Skeletal muscle satellite cell (primary cell): ENCODE measurements at regions not wholly inside any gene's neighbourhood (a gene's known extent, or its start where the extent isn't known, plus 50 kb on each side); places are given as distances from the start of the nearest gene placed in this dataset.

Experiments used
- H3K27me3 ChIP-seq: 2 replicates; pipeline ENCODE4 v1.7.0; 2013; ENCODE audit warnings: low read length; ENCODE audit not compliant: control insufficient read depth, insufficient read depth
- H3K36me3 ChIP-seq: 2 replicates; pipeline ENCODE4 v1.7.0; 2013; ENCODE audit warnings: mild to moderate bottlenecking, control low read depth, low read length; ENCODE audit not compliant: insufficient read depth
- H3K4me1 ChIP-seq: 2 replicates; pipeline ENCODE4 v1.7.0; 2013; ENCODE audit warnings: low read length; ENCODE audit not compliant: control insufficient read depth, insufficient read depth
- H3K4me2 ChIP-seq: 2 replicates; pipeline ENCODE4 v1.7.0; 2013; ENCODE audit warnings: mild to moderate bottlenecking, low read length
- H3K4me3 ChIP-seq: 2 replicates; pipeline ENCODE4 v1.7.0; 2013; ENCODE audit warnings: low read length
- H3K9ac ChIP-seq: 2 replicates; pipeline ENCODE4 v1.7.0; 2013; ENCODE audit warnings: mild to moderate bottlenecking, low read depth, low read length, moderate library complexity
- H3K9me3 ChIP-seq: replicated peaks from 2 replicates; pipeline ENCODE4 v1.7.0; 2013; ENCODE audit warnings: mild to moderate bottlenecking, control low read depth, low read length

- H3K9ac ChIP-seq, result no peak overlapping the region
- no peak overlapping the region for H3K4me2 ChIP-seq
- H3K27me3 ChIP-seq, result no peaks in the 10 kb centered on the region
- no peaks in the 10 kb centered on the region for H3K36me3 ChIP-seq
- H3K4me3 ChIP-seq, result no peak overlapping the region
- no peaks in the 10 kb centered on the region for H3K9me3 ChIP-seq
- H3K4me1 ChIP-seq, result no peaks in the 10 kb centered on the region
These were observed 327.3 kb downstream of the HACE1 start for GRCh38 chr6:104532462-104532861.

GRCh38 chr6:104531646-104532045 lies 328.1 kb downstream of the HACE1 start:
- Histone ChIP-seq H3K36me3 (no peaks in the 10 kb centered on the region), H3K4me3 (no peak overlapping the region), H3K27me3 (no peaks in the 10 kb centered on the region), H3K9ac (no peak overlapping the region), H3K9me3 (no peaks in the 10 kb centered on the region), H3K4me2 (no peak overlapping the region), H3K4me1 (no peaks in the 10 kb centered on the region)

GRCh38 chr6:104527761-104528415 lies 331.8 kb downstream of the HACE1 start:
- Histone ChIP-seq H3K4me3 (no peak overlapping the region), H3K27me3 (no peaks in the 10 kb centered on the region), H3K9me3 (no peaks in the 10 kb centered on the region), H3K9ac (no peak overlapping the region), H3K36me3 (no peaks in the 10 kb centered on the region), H3K4me2 (no peak overlapping the region), H3K4me1 (no peaks in the 10 kb centered on the region)

- no peaks in the 10 kb centered on the region for H3K9me3 ChIP-seq
- H3K4me2 ChIP-seq, result no peak overlapping the region
- no peaks in the 10 kb centered on the region for H3K36me3 ChIP-seq
- no peaks in the 10 kb centered on the region for H3K27me3 ChIP-seq
- no peaks in the 10 kb centered on the region for H3K4me1 ChIP-seq
- no peak overlapping the region for H3K9ac ChIP-seq
- H3K4me3 ChIP-seq, result no peak overlapping the region
These were observed 332.4 kb downstream of the HACE1 start for GRCh38 chr6:104527311-104527710.

- H3K9ac ChIP-seq, result no peak overlapping the region
- H3K4me3 ChIP-seq, result no peak overlapping the region
- peaks cover 2% of the 10 kb centered on the region for H3K27me3 ChIP-seq
- no peak overlapping the region for H3K4me2 ChIP-seq
- H3K9me3 ChIP-seq, result no peaks in the 10 kb centered on the region
- H3K36me3 ChIP-seq, result no peaks in the 10 kb centered on the region
- no peaks in the 10 kb centered on the region for H3K4me1 ChIP-seq
These were observed 333.3 kb downstream of the HACE1 start for GRCh38 chr6:104526376-104526775.

- H3K9me3 ChIP-seq, result no peaks in the 10 kb centered on the region
- no peak overlapping the region for H3K9ac ChIP-seq
- no peaks in the 10 kb centered on the region for H3K36me3 ChIP-seq
- H3K4me3 ChIP-seq, result no peak overlapping the region
- H3K4me1 ChIP-seq, result no peaks in the 10 kb centered on the region
- no peak overlapping the region for H3K4me2 ChIP-seq
- peaks cover 6% of the 10 kb centered on the region for H3K27me3 ChIP-seq
These were observed 333.9 kb downstream of the HACE1 start for GRCh38 chr6:104525677-104526322.

- H3K9me3 ChIP-seq, result no peaks in the 10 kb centered on the region
- H3K4me2 ChIP-seq, result no peak overlapping the region
- no peaks in the 10 kb centered on the region for H3K36me3 ChIP-seq
- peaks cover 10% of the 10 kb centered on the region for H3K27me3 ChIP-seq
- no peak overlapping the region for H3K9ac ChIP-seq
- H3K4me1 ChIP-seq, result no peaks in the 10 kb centered on the region
- H3K4me3 ChIP-seq, result no peak overlapping the region
These were observed 337.2 kb downstream of the HACE1 start for GRCh38 chr6:104522533-104522932.

- Histone ChIP-seq H3K4me3 (no peak overlapping the region), H3K9ac (no peak overlapping the region), H3K4me2 (no peak overlapping the region), H3K4me1 (no peaks in the 10 kb centered on the region), H3K9me3 (no peaks in the 10 kb centered on the region), H3K36me3 (no peaks in the 10 kb centered on the region), H3K27me3 (peaks cover 10% of the 10 kb centered on the region)
These were observed 338.5 kb downstream of the HACE1 start for GRCh38 chr6:104521176-104521575.

- Histone ChIP-seq H3K9me3 (no peaks in the 10 kb centered on the region), H3K9ac (no peak overlapping the region), H3K4me3 (no peak overlapping the region), H3K4me1 (no peaks in the 10 kb centered on the region), H3K4me2 (no peak overlapping the region), H3K27me3 (peaks cover 10% of the 10 kb centered on the region), H3K36me3 (no peaks in the 10 kb centered on the region)
These were observed 340.2 kb downstream of the HACE1 start for GRCh38 chr6:104519566-104519965.

- H3K4me3 ChIP-seq, result no peak overlapping the region
- no peak overlapping the region for H3K9ac ChIP-seq
- H3K36me3 ChIP-seq, result no peaks in the 10 kb centered on the region
- H3K4me2 ChIP-seq, result no peak overlapping the region
- no peaks in the 10 kb centered on the region for H3K9me3 ChIP-seq
- no peaks in the 10 kb centered on the region for H3K4me1 ChIP-seq
- H3K27me3 ChIP-seq, result no peaks in the 10 kb centered on the region
These were observed 350.4 kb downstream of the HACE1 start for GRCh38 chr6:104509355-104509754.

- Histone ChIP-seq H3K9me3 (no peaks in the 10 kb centered on the region), H3K4me2 (no peak overlapping the region), H3K27me3 (no peaks in the 10 kb centered on the region)
These were observed 353.3 kb downstream of the HACE1 start for GRCh38 chr6:104506429-104506828.

GRCh38 chr6:104505838-104506237 lies 353.9 kb downstream of the HACE1 start:
- no peak overlapping the region for H3K4me3 ChIP-seq
- no peaks in the 10 kb centered on the region for H3K27me3 ChIP-seq
- H3K36me3 ChIP-seq, result no peaks in the 10 kb centered on the region
- H3K9ac ChIP-seq, result no peak overlapping the region
- no peaks in the 10 kb centered on the region for H3K9me3 ChIP-seq
- H3K4me2 ChIP-seq, result no peak overlapping the region
- H3K4me1 ChIP-seq, result no peaks in the 10 kb centered on the region

More at GRCh38 chr6:104506429-104506828, 353.3 kb downstream of the HACE1 start:
- Histone ChIP-seq H3K4me1 (no peaks in the 10 kb centered on the region), H3K4me3 (no peak overlapping the region), H3K9ac (no peak overlapping the region), H3K36me3 (no peaks in the 10 kb centered on the region)
